Erythroblast (primary cell): ENCODE measurements at regions not wholly inside any gene's neighbourhood (a gene's known extent, or its start where the extent isn't known, plus 50 kb on each side); places are given as distances from the start of the nearest gene placed in this dataset.

Experiments
- GATA1 ChIP-seq: IDR thresholded peaks from 2 replicates; pipeline ENCODE4 v1.6.1; 2011; ENCODE audit warnings: low read depth, mild to moderate bottlenecking, control low read depth, low read length, moderate library complexity
- POLR2A ChIP-seq: IDR thresholded peaks from 2 replicates; pipeline ENCODE4 v1.6.1; 2011; ENCODE audit warnings: mild to moderate bottlenecking, low read length

- TF ChIP-seq POLR2A (no peak), GATA1 (no peak)
Measured at GRCh38 chr5:101370181-101370580, 467.1 kb upstream of the ST8SIA4 start.
